ENCODE measurements at regions not wholly inside any gene's neighbourhood (a gene's known extent, or its start where the extent isn't known, plus 50 kb on each side); places are given as distances from the start of the nearest gene placed in this dataset.

DNA sequence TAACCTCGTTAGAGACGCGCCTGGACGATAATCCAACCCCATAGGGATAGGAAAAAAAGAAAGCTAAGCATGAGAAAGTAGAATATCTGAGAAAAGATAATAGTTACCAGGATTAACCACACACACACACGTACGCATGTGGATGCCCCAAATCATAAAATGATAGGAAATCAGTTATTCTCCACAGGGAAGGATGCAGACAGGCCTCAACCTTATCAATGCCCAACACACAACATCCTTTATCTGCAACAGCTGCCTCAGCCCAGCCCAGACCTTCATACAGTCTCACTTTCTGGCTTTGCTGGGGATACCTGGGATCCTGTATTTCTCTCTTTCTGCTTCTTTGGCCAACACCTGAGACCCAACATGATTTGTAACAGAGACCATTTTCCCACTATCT is 123.0 kb downstream of the NOC3L start:
- no peak overlapping the region for H3K4me2 ChIP-seq (ENCODE audit: low read depth, low read length, poor library complexity, severe bottlenecking)
- no peaks in the 10 kb centered on the region for H3K36me3 ChIP-seq (ENCODE audit: low read length)

GRCh38 chr10:94240491-94240890 is 122.2 kb downstream of the NOC3L start:
- H3K4me2 ChIP-seq (ENCODE audit: low read depth, low read length, poor library complexity, severe bottlenecking): no peak overlapping the region
- no peaks in the 10 kb centered on the region for H3K9me3 ChIP-seq (ENCODE audit: insufficient read depth, low read length)
- no peaks in the 10 kb centered on the region for H3K79me2 ChIP-seq (ENCODE audit: insufficient read depth, low read length)
- H3K9ac ChIP-seq (ENCODE audit: low read length): no peak overlapping the region
- no peaks in the 10 kb centered on the region for H3K27me3 ChIP-seq (ENCODE audit: low read length)
- H2AFZ ChIP-seq (ENCODE audit: low read depth, low read length, severe bottlenecking): no peak overlapping the region
- no peaks in the 10 kb centered on the region for H3F3A ChIP-seq (ENCODE audit: insufficient read depth)
- no peaks in the 10 kb centered on the region for H3K36me3 ChIP-seq (ENCODE audit: low read length)
- H3K4me3 ChIP-seq (ENCODE audit: insufficient read depth, low read length, poor library complexity, severe bottlenecking): no peak overlapping the region
- no peaks in the 10 kb centered on the region for H4K20me1 ChIP-seq (ENCODE audit: low read depth, low read length)
- TF ChIP-seq EZH2phosphoT487 (conservative IDR thresholded peaks at IDR 0.05; ENCODE audit: low read length) (no peak), CTCF (IDR thresholded peaks at IDR 0.05; ENCODE audit: insufficient read depth, low read length, poor library complexity, severe bottlenecking) (no peak)
- no peak overlapping the region for H3K27ac ChIP-seq (ENCODE audit: low read depth, low read length)
- H3K9me2 ChIP-seq (replicated peaks; ENCODE audit: insufficient read depth, low read length): no peaks in the 10 kb centered on the region

More for the DNA sequence above, 123.0 kb downstream of the NOC3L start:
- H3F3A ChIP-seq (ENCODE audit: insufficient read depth): no peaks in the 10 kb centered on the region
- no peaks in the 10 kb centered on the region for H3K79me2 ChIP-seq (ENCODE audit: insufficient read depth, low read length)
- H3K9me3 ChIP-seq (ENCODE audit: insufficient read depth, low read length): no peaks in the 10 kb centered on the region
- H2AFZ ChIP-seq (ENCODE audit: low read depth, low read length, severe bottlenecking): no peak overlapping the region
- no peak overlapping the region for H3K4me3 ChIP-seq (ENCODE audit: insufficient read depth, low read length, poor library complexity, severe bottlenecking)
- TF ChIP-seq EZH2phosphoT487 (conservative IDR thresholded peaks at IDR 0.05; ENCODE audit: low read length) (no peak), CTCF (IDR thresholded peaks at IDR 0.05; ENCODE audit: insufficient read depth, low read length, poor library complexity, severe bottlenecking) (no peak)
- no peak overlapping the region for H3K9ac ChIP-seq (ENCODE audit: low read length)
- H4K20me1 ChIP-seq (ENCODE audit: low read depth, low read length): no peaks in the 10 kb centered on the region
- no peak overlapping the region for H3K27ac ChIP-seq (ENCODE audit: low read depth, low read length)
- no peaks in the 10 kb centered on the region for H3K9me2 ChIP-seq (replicated peaks; ENCODE audit: insufficient read depth, low read length)
- H3K27me3 ChIP-seq (ENCODE audit: low read length): no peaks in the 10 kb centered on the region

- Histone ChIP-seq H3K9ac (ENCODE audit: low read length) (no peak overlapping the region), H3K79me2 (ENCODE audit: insufficient read depth, low read length) (no peaks in the 10 kb centered on the region), H3K27ac (ENCODE audit: low read depth, low read length) (no peak overlapping the region), H3K4me3 (ENCODE audit: insufficient read depth, low read length, poor library complexity, severe bottlenecking) (no peak overlapping the region), H3K27me3 (ENCODE audit: low read length) (no peaks in the 10 kb centered on the region), H3K4me2 (ENCODE audit: low read depth, low read length, poor library complexity, severe bottlenecking) (no peak overlapping the region), H3K36me3 (ENCODE audit: low read length) (no peaks in the 10 kb centered on the region), H2AFZ (ENCODE audit: low read depth, low read length, severe bottlenecking) (no peak overlapping the region), H3K9me2 (replicated peaks; ENCODE audit: insufficient read depth, low read length) (no peaks in the 10 kb centered on the region), H3K9me3 (ENCODE audit: insufficient read depth, low read length) (no peaks in the 10 kb centered on the region), H3F3A (ENCODE audit: insufficient read depth) (no peaks in the 10 kb centered on the region), H4K20me1 (ENCODE audit: low read depth, low read length) (no peaks in the 10 kb centered on the region)
- no peak for TF ChIP-seq CTCF (IDR thresholded peaks at IDR 0.05; ENCODE audit: insufficient read depth, low read length, poor library complexity, severe bottlenecking)
- no peak for TF ChIP-seq EZH2phosphoT487 (conservative IDR thresholded peaks at IDR 0.05; ENCODE audit: low read length)
Measured at GRCh38 chr10:94240901-94241300, 121.8 kb downstream of the NOC3L start.
